HEK293 (cell line): ENCODE measurements at regions not wholly inside any gene's neighbourhood (a gene's known extent, or its start where the extent isn't known, plus 50 kb on each side); places are given as distances from the start of the nearest gene placed in this dataset.

Experiments used
- CTCF ChIA-PET: fragments of 350-600 bp; formaldehyde crosslinking; extraction: SDS; loops from one replicate; lab custom pipeline; 2021; ENCODE audit warnings: antibody characterized with exemption; lab: Yijun Ruan, JAX
- POLR2A ChIA-PET: fragments of 300-600 bp; formaldehyde crosslinking; extraction: SDS; loops from one replicate; lab custom pipeline; 2020; ENCODE audit warnings: antibody characterized with exemption, inconsistent platforms; lab: Yijun Ruan, JAX
- H3K27ac ChIP-seq: fragments of 200-500 bp; sonication (Bioruptor generic); 2 replicates; pipeline ENCODE4 v1.5.1; 2014; ENCODE audit warnings: low read depth, low read length, control low read depth, inconsistent platforms; ENCODE audit errors: extremely low read depth
- H3K36me3 ChIP-seq, 2 experiments: fragments of 200-500 bp in 1 of 2; sonication (Bioruptor generic) in 1 of 2; 1 replicate in 1 of 2; 2 replicates in 1 of 2; pipeline ENCODE4 v1.5.1; 2014 to 2017; ENCODE audit warnings: inconsistent platforms in 2 of 2, low read length in 2 of 2; ENCODE audit not compliant: control insufficient read depth in 2 of 2, insufficient read depth in 1 of 2
- H3K4me1 ChIP-seq: fragments of 200-500 bp; sonication (Bioruptor generic); 2 replicates; pipeline ENCODE4 v1.5.1; 2014; ENCODE audit warnings: mild to moderate bottlenecking, low read length, inconsistent platforms; ENCODE audit not compliant: control insufficient read depth, insufficient read depth
- H3K4me3 ChIP-seq: 2 replicates; pipeline ENCODE4 v1.5.1; 2011; ENCODE audit warnings: low read depth, mild to moderate bottlenecking, control low read depth, low read length, moderate library complexity
- H3K9me3 ChIP-seq: fragments of 200-500 bp; sonication (Bioruptor generic); 2 replicates; pipeline ENCODE4 v1.5.1; 2014; ENCODE audit warnings: low read depth, low read length, inconsistent platforms; ENCODE audit not compliant: control insufficient read depth, insufficient read depth
- ATF2 ChIP-seq: fragments of 450-650 bp; formaldehyde crosslinking; IDR thresholded peaks from 2 replicates; pipeline ENCODE4 v1.5.1; 2016; ENCODE audit warnings: missing biosample characterization, missing genetic modification characterization, low read depth
- EGR2 ChIP-seq: fragments of 450-650 bp; formaldehyde crosslinking; IDR thresholded peaks from 2 replicates; pipeline ENCODE4 v1.5.1; 2016; ENCODE audit warnings: low read depth, missing biosample characterization, missing genetic modification characterization
- GFI1B ChIP-seq: fragments of 450-650 bp; formaldehyde crosslinking; IDR thresholded peaks from 2 replicates; pipeline ENCODE4 v1.5.1; 2016; ENCODE audit warnings: missing biosample characterization, missing genetic modification characterization
- GLIS1 ChIP-seq: fragments of 450-650 bp; formaldehyde crosslinking; IDR thresholded peaks from 2 replicates; pipeline ENCODE4 v1.5.1; 2016; ENCODE audit warnings: missing biosample characterization, missing genetic modification characterization
- HOXA7 ChIP-seq: sonication (generic); formaldehyde crosslinking; IDR thresholded peaks from 2 replicates; pipeline ENCODE4 v1.8.1; 2022; ENCODE audit warnings: missing genetic modification reagents, borderline replicate concordance
- KLF16 ChIP-seq: fragments of 450-650 bp; formaldehyde crosslinking; IDR thresholded peaks from 2 replicates; pipeline ENCODE4 v1.5.1; 2017; ENCODE audit warnings: missing biosample characterization, missing genetic modification characterization
- KLF7 ChIP-seq: fragments of 450-650 bp; formaldehyde crosslinking; IDR thresholded peaks from 2 replicates; pipeline ENCODE4 v1.5.1; 2016; ENCODE audit warnings: missing biosample characterization, missing genetic modification characterization, borderline replicate concordance
- RBAK ChIP-seq: fragments of 450-650 bp; formaldehyde crosslinking; IDR thresholded peaks from 2 replicates; pipeline ENCODE4 v1.5.1; 2016; ENCODE audit warnings: missing biosample characterization, missing genetic modification characterization
- TSHZ1 ChIP-seq: fragments of 450-650 bp; formaldehyde crosslinking; IDR thresholded peaks from 2 replicates; pipeline ENCODE4 v1.5.1; 2016; ENCODE audit warnings: missing biosample characterization, missing genetic modification characterization, borderline replicate concordance
- ZBTB20 ChIP-seq: fragments of 450-650 bp; formaldehyde crosslinking; IDR thresholded peaks from 2 replicates; pipeline ENCODE4 v1.5.1; 2016; ENCODE audit warnings: missing biosample characterization, missing genetic modification characterization
- ZBTB8A ChIP-seq: fragments of 450-650 bp; formaldehyde crosslinking; IDR thresholded peaks from 2 replicates; pipeline ENCODE4 v1.5.1; 2016; ENCODE audit warnings: missing biosample characterization, missing genetic modification characterization
- ZFHX2 ChIP-seq: fragments of 450-650 bp; formaldehyde crosslinking; conservative IDR thresholded peaks from 2 replicates; pipeline ENCODE4 v1.5.1; 2016; ENCODE audit warnings: missing biosample characterization, missing genetic modification characterization
- ZIC2 ChIP-seq: fragments of 450-650 bp; formaldehyde crosslinking; IDR thresholded peaks from 2 replicates; pipeline ENCODE4 v1.5.1; 2016; ENCODE audit warnings: missing biosample characterization, missing genetic modification characterization
- ZNF169 ChIP-seq: fragments of 450-650 bp; formaldehyde crosslinking; IDR thresholded peaks from 2 replicates; pipeline ENCODE4 v1.5.1; 2016; ENCODE audit warnings: missing biosample characterization, missing genetic modification characterization
- ZNF175 ChIP-seq: fragments of 450-650 bp; formaldehyde crosslinking; IDR thresholded peaks from 2 replicates; pipeline ENCODE4 v1.5.1; 2016; ENCODE audit warnings: missing biosample characterization, missing genetic modification characterization
- ZNF223 ChIP-seq: fragments of 450-650 bp; formaldehyde crosslinking; IDR thresholded peaks from 2 replicates; pipeline ENCODE4 v1.5.1; 2016; ENCODE audit warnings: missing biosample characterization, missing genetic modification characterization
- ZNF239 ChIP-seq: fragments of 450-650 bp; formaldehyde crosslinking; IDR thresholded peaks from 2 replicates; pipeline ENCODE4 v1.5.1; 2016; ENCODE audit warnings: missing biosample characterization, missing genetic modification characterization
- ZNF24 ChIP-seq: fragments of 450-650 bp; formaldehyde crosslinking; IDR thresholded peaks from 2 replicates; pipeline ENCODE4 v1.5.1; 2016; ENCODE audit warnings: missing biosample characterization, missing genetic modification characterization
- ZNF292 ChIP-seq: fragments of 450-650 bp; formaldehyde crosslinking; IDR thresholded peaks from 2 replicates; pipeline ENCODE4 v1.5.1; 2016; ENCODE audit warnings: low read depth, missing biosample characterization, missing genetic modification characterization, borderline replicate concordance
- ZNF311 ChIP-seq: fragments of 450-650 bp; formaldehyde crosslinking; IDR thresholded peaks from 2 replicates; pipeline ENCODE4 v1.5.1; 2017; ENCODE audit warnings: missing biosample characterization, missing genetic modification characterization, borderline replicate concordance
- ZNF354C ChIP-seq: fragments of 450-650 bp; formaldehyde crosslinking; IDR thresholded peaks from 2 replicates; pipeline ENCODE4 v1.5.1; 2016; ENCODE audit warnings: missing biosample characterization, missing genetic modification characterization, low read depth, borderline replicate concordance
- ZNF449 ChIP-seq: fragments of 450-650 bp; formaldehyde crosslinking; IDR thresholded peaks from 2 replicates; pipeline ENCODE4 v1.5.1; 2017; ENCODE audit warnings: missing biosample characterization, mild to moderate bottlenecking, missing genetic modification characterization, moderate library complexity
- ZNF558 ChIP-seq: fragments of 450-650 bp; formaldehyde crosslinking; IDR thresholded peaks from 2 replicates; pipeline ENCODE4 v1.5.1; 2016; ENCODE audit warnings: missing biosample characterization, missing genetic modification characterization
- ZNF596 ChIP-seq: fragments of 450-650 bp; IDR thresholded peaks from 2 replicates; pipeline ENCODE4 v1.5.0; 2018; ENCODE audit warnings: missing biosample characterization, mild to moderate bottlenecking, missing genetic modification characterization, moderate library complexity
- ZNF837 ChIP-seq: fragments of 450-650 bp; formaldehyde crosslinking; IDR thresholded peaks from 2 replicates; pipeline ENCODE4 v1.5.1; 2016; ENCODE audit warnings: missing biosample characterization, missing genetic modification characterization
- ZSCAN30 ChIP-seq: fragments of 450-650 bp; IDR thresholded peaks from 2 replicates; pipeline ENCODE4 v1.5.1; 2018; ENCODE audit warnings: missing biosample characterization, mild to moderate bottlenecking, missing genetic modification characterization, moderate library complexity
- ZSCAN4 ChIP-seq: fragments of 450-650 bp; formaldehyde crosslinking; IDR thresholded peaks from 2 replicates; pipeline ENCODE4 v1.5.1; 2017; ENCODE audit warnings: missing biosample characterization, missing genetic modification characterization

- TF ChIP-seq TSHZ1 (tag by site-specific recombination) (no peak), ZNF223 (tag by site-specific recombination) (no peak), ZNF354C (tag by site-specific recombination) (no peak), ZNF558 (tag by site-specific recombination) (no peak), ZNF449 (no peak), ZNF239 (tag by site-specific recombination) (no peak), ZNF311 (tag by site-specific recombination) (no peak), ZNF175 (tag by site-specific recombination) (no peak)
- TF ChIP-seq, all 188 proteins: peak for 0
Observed at GRCh38 chr16:59114790-59115189, 380.7 kb upstream of the GOT2 start (continued).

GRCh38 chr16:59113004-59113670, 379.0 kb upstream of the GOT2 start:
- H3K36me3 ChIP-seq: no peaks in the 10 kb centered on the region
- H3K27ac ChIP-seq: no peak overlapping the region
- H3K4me3 ChIP-seq: no peak overlapping the region
- no peaks in the 10 kb centered on the region for H3K4me1 ChIP-seq
- ChIA-PET CTCF (no interaction called here), POLR2A (no interaction called here)
- no peak for TF ChIP-seq ZNF596 (tag by site-specific recombination)
- TF ChIP-seq GFI1B (tag by site-specific recombination): no peak
- TF ChIP-seq GLIS1 (tag by site-specific recombination): no peak
- TF ChIP-seq ZSCAN30 (tag by site-specific recombination): no peak
- TF ChIP-seq ATF2 (tag by site-specific recombination): no peak
- no peak for TF ChIP-seq KLF16
- TF ChIP-seq ZBTB8A (tag by site-specific recombination): no peak
- no peak for TF ChIP-seq ZNF292 (tag by site-specific recombination)
- no peak for TF ChIP-seq ZNF169
- no peaks in the 10 kb centered on the region for H3K9me3 ChIP-seq

- H3K9me3 ChIP-seq: no peaks in the 10 kb centered on the region
- no peaks in the 10 kb centered on the region for H3K4me1 ChIP-seq
- no peak overlapping the region for H3K27ac ChIP-seq
- no peak overlapping the region for H3K4me3 ChIP-seq
- ChIA-PET CTCF (no interaction called here), POLR2A (no interaction called here)
- no peaks in the 10 kb centered on the region for H3K36me3 ChIP-seq
- TF ChIP-seq RBAK (tag by site-specific recombination) (no peak), EGR2 (tag by site-specific recombination) (no peak), ZSCAN4 (tag by site-specific recombination) (no peak), ZNF837 (tag by site-specific recombination) (no peak), ZBTB20 (tag by site-specific recombination) (no peak), ZFHX2 (tag by site-specific recombination) (no peak), HOXA7 (CRISPR knock-in tag) (no peak), ZIC2 (tag by site-specific recombination) (no peak), ZNF24 (no peak), KLF7 (tag by site-specific recombination) (no peak)
Observed at GRCh38 chr16:59111280-59111679, 377.2 kb upstream of the GOT2 start.
